Epidermal melanocyte (primary cell): ENCODE measurements at regions not wholly inside any gene's neighbourhood (a gene's known extent, or its start where the extent isn't known, plus 50 kb on each side); places are given as distances from the start of the nearest gene placed in this dataset.
A peak's percentile ranks its signal among the peaks of the same experiment; 100 is the strongest.
"Not testable (repeated sequence)": the region's sequence is repeated elsewhere in the genome, so short reads cannot be mapped to it uniquely, and the experiment has no call there.

Experiments used
- DNase-seq: peaks from one replicate; pipeline ENCODE4 v3.0.0; 2011; ENCODE audit warnings: low spot score; ENCODE audit not compliant: insufficient read length

GRCh38 chr20:57977569-57977968 is 250.9 kb downstream of the ANKRD60 start:
- no peak for DNase-seq

DNA sequence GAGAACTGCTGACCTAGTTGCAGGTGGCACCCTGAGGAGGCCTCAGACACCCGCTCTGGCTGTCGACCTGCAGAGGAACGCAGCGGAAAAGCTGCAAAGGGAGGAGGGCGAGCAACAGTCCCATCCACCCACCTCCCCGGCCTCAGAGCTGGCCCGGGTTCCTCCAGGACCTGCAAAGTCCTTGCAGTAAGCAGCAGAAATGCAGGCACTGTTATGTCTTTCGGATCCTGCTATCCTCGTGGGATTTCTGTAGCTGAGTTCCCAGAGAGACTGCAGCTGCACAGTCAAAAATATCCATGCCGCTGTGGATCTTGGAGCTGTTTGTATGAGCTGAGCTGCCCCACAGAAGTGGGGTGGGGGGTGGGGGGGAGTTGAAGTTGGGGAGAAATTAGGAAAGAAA is 251.3 kb downstream of the ANKRD60 start:
- DNase-seq: no peak

DNA sequence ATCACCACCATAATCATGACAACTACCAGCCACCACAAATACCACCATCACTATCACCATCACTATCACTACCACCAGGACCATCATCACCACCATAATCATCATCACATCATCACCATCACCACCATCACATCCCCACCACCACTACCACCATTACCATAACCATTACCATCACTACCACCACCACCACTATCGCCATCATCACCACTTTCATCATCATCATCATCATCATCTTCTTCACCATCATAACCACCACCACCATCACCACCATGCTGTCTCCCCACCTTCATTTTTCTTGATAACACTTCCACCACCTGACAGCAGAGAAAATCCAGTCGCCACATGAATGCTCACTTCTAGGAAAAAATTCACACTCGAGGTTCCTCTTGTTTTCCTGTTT is 253.6 kb downstream of the ANKRD60 start:
- no peak for DNase-seq

- no peak for DNase-seq
Observed at GRCh38 chr20:57973886-57974285, 254.6 kb downstream of the ANKRD60 start.

- DNase-seq: not testable (repeated sequence)
Observed at GRCh38 chr20:57971583-57971982, 256.9 kb downstream of the ANKRD60 start.

DNA sequence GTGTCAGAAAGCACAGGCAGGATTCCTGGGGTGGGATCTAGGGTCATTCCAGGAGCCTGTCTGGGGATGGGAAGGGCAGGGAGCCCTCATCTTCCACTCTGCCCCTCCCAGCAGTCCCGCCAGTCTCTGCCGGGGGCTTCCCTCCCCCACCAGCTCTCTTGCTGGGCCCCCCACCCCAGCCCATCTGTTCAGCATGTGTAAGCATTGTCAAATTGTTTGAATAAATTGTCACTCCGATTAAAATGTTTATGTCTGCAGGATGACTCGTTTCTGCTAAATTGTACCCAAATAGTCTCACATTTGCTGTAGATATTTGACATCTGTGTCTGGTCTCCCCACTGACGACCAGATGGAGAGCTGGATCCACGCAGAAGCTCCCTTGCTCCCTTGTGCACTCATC is 257.6 kb downstream of the ANKRD60 start:
- no peak for DNase-seq

- no peak for DNase-seq
Observed at GRCh38 chr20:57970116-57970515, 258.3 kb downstream of the ANKRD60 start.

DNA sequence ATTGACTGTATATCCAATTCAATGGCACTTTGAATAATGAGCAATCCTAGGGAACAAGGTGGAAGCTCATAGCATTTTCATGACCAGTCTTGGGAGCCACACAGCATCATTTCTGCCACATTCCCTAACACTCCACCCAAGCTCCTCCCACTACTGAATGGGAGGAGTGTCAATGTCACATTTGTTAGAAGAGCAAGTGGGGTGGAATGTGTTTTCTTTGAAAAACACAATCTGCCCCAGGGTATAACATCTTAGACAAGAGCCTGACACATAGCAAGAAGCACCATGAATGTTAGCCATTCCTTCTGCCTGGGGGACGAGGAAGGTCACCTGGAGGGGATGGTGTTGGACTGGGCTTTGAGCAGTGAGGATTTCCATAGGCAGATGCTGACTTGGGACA is 258.3 kb upstream of the PMEPA1 start:
- DNase-seq: no peak

GRCh38 chr20:57967364-57967763 is 257.5 kb upstream of the PMEPA1 start:
- DNase-seq: no peak

DNA sequence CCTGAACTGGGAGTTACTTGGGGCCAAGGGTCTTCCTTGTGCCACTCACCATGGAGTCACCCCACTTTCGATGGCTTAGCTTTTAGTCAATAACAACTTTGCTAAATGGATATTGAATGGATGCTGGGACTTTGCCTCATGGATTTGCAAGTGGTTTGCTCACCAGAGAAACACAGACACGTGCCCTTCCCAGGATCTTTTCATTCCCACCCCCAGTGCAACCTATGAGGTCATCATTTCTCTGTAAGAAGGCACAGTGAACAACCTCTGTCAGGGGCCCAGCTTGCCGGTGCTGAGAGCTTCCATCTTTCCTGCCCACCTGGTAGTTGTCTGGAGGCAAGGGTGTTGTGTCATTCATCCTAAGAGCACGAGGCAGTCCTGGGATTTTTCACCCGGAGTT is 256.8 kb upstream of the PMEPA1 start:
- DNase-seq: no peak

DNA sequence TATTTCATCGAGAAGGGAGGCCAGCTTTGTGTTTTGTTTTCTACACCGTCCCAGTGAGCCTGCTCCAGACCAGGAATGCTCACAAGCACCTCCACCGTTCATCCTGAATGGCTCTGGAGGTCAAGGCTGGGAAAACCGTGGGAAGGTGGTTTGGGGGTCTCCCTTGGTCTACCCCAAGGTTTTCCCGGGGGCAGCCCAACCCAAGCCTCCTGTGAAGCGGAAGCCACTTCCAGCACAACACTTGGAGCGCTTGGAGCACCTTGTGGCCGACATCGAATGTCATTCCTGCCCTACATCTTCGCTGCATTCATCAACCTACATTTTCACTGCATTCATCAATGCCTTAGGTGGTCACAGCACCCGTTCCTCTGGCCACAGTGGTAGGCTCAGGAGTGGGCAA is 255.6 kb upstream of the PMEPA1 start:
- no peak for DNase-seq

- DNase-seq: no peak
Observed at GRCh38 chr20:57964011-57964862, 254.4 kb upstream of the PMEPA1 start.

DNA sequence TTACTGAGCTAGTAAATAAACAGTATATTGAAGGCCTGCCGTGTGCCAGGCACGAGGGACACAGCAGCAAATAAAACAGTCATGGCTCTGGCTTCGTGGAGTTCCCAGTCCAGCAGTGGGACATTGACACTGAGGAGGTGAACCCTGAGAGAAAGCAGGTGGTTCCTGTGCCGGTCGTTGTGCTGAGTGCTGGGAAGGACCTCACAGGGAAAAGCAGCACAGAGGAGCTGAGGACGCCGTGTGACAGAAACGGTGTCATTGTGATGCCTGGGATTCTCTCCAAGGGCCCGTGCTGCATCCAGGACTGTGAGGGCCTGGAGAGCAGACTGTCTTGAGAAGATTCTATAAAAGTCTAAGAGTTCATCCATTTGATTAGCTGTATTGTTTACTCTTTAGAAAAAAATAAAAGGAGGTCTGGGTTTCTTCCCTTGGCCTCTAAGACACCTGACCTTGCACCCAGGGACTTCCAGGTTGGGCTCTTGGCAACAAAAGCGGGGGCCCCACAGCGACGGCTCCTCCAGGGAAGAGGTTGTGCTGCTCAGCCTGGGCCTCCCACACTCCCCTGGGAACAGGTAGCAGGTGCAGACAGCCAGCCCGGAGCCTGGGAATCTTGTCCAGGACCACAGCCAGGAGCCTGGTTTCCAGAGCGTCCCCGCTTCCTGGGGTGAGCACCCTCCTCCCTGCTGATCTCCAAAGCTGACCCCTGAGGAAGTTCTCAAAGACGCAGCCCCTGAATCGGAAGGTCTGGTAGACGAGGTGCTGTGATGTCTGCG is 251.2 kb upstream of the PMEPA1 start:
- DNase-seq: no peak

DNA sequence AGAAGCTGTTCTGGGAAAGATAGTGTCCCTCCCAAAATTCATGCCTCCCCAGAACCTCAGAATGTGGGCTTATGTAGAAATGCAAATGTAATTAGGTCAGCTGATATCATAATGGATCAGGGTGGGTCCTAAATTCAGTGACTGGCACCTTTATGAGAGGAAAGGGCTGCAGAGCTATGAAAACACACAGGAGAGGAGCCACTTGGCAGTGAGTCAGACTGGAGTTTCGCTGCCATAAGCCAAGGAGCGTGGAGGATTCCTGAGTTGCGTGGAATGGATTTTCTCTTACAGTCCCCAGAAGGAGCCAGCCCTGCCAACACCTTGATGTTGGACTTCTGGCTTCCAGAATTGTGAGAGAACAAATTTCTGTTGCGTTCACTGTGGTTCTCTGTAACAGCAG is 249.8 kb upstream of the PMEPA1 start:
- no peak for DNase-seq

DNA sequence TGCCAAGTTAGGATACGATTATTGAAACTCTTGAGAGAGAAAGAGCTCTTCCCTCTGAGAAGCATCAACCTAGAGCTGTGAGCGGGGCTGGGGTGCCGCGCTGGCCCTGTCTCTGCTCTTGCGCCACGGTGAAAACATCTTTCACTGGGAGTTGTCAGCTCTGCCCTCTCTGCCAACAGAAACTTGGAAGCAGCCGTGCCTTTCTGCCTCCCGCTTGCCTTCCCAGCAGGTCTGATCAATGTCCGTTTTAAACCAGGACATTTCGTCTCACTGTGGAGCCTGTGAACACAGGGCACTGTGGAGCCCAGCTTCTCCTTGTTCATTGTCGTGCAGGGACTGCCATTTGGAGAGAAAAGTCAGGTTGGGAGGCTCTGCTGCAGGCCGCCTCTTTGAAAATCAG is 249.2 kb upstream of the PMEPA1 start:
- no peak for DNase-seq

GRCh38 chr20:57958050-57958420 is 248.2 kb upstream of the PMEPA1 start:
- no peak for DNase-seq

- peak; percentile 57 for DNase-seq
Observed at GRCh38 chr20:57957411-57958049, 247.7 kb upstream of the PMEPA1 start.

GRCh38 chr20:57953638-57954037 is 243.8 kb upstream of the PMEPA1 start:
- no peak for DNase-seq

DNA sequence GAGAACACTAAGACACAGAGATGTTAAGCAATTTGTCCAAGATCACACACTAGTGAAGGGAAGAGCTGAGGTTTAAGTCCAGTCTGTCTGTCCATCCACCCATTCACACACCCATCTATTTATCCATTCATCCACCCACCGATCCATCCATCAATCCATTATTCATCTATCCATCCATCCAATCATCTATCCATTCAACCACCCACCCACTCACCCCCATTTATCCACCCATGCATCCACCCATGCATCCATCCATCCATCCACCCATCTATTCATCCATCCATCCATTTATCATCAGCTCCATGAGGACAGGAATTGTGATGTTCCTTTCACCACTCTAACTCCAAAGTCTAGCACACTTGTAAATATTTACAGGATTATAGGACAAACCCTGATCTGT is 242.3 kb upstream of the PMEPA1 start:
- no peak for DNase-seq

DNA sequence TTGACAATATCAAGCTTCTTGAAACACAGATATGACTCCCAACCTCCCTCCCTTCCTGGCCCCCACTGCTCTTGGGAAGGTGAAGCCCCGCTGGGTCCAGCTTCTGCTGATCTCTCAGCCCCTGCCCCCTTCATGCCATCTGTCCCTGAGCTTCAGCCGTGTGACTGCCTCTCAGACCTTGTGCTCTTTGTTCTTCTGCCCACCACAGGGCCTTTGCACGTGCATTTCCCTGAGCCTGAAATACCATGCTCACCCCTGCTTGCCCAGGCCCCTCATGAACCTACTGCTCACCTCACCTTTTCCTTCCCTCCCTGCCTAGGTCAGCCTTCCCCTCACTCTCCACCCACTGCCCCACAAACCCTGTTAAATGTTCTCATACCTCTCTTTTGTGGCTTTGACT is 241.7 kb upstream of the PMEPA1 start:
- DNase-seq: no peak

GRCh38 chr20:57950764-57951485 is 241.1 kb upstream of the PMEPA1 start:
- no peak for DNase-seq
